SK-N-SH (cell line): ENCODE measurements at regions not wholly inside any gene's neighbourhood (a gene's known extent, or its start where the extent isn't known, plus 50 kb on each side); places are given as distances from the start of the nearest gene placed in this dataset.
"Not testable (repeated sequence)": the region's sequence is repeated elsewhere in the genome, so short reads cannot be mapped to it uniquely, and the experiment has no call there.

Experiments
- CTCF ChIA-PET: fragments of 300-600, 350-600 bp; formaldehyde crosslinking; extraction: SDS; loops from one replicate; lab custom pipeline; 2021; lab: Yijun Ruan, JAX
- POLR2A ChIA-PET: fragments of 350-600 bp; sonication (Branson Sonifier 250); formaldehyde crosslinking; extraction: SDS; loops from one replicate; lab custom pipeline; 2020; ENCODE audit warnings: antibody characterized with exemption, inconsistent platforms; lab: Yijun Ruan, JAX
- DNase-seq: peaks from one replicate; pipeline ENCODE4 v3.0.0; 2012
- H2AFZ ChIP-seq: fragments of 200-600 bp; sonication (generic); 2 replicates; pipeline ENCODE4 v1.8.1; 2016; ENCODE audit warnings: antibody characterized with exemption, mild to moderate bottlenecking, low read depth
- H3F3A ChIP-seq: fragments of 200-600 bp; sonication (generic); replicated peaks from 2 replicates; pipeline ENCODE3; 2016; ENCODE audit warnings: antibody characterized with exemption, mild to moderate bottlenecking; ENCODE audit not compliant: insufficient read depth
- H3K27ac ChIP-seq, 2 experiments: fragments of 200-500 bp in 1 of 2; fragments of 200-600 bp in 1 of 2; sonication (Bioruptor generic) in 1 of 2; sonication (generic), shearing (Covaris generic) in 1 of 2; 2 replicates each; pipeline versions ENCODE4 v1.5.1 to v1.6.1; 2014 to 2016; ENCODE audit warnings: low read depth in 2 of 2, inconsistent platforms in 1 of 2, low read length in 1 of 2, mild to moderate bottlenecking in 1 of 2, mixed read lengths in 1 of 2
- H3K27me3 ChIP-seq: fragments of 200-600 bp; sonication (generic), shearing (Covaris generic); 2 replicates; pipeline ENCODE4 v1.6.1; 2016; ENCODE audit warnings: mixed run types; ENCODE audit not compliant: insufficient read depth
- H3K36me3 ChIP-seq, 2 experiments: fragments of 200-500 bp in 1 of 2; fragments of 200-600 bp in 1 of 2; sonication (Bioruptor generic) in 1 of 2; sonication (generic) in 1 of 2; replicated peaks in 1 of 2; 2 replicates each; pipeline versions ENCODE3 to v1.5.1; 2014 to 2016; ENCODE audit warnings: low read length in 1 of 2, mild to moderate bottlenecking in 1 of 2; ENCODE audit not compliant: insufficient read depth in 2 of 2, control insufficient read depth in 1 of 2
- H3K4me1 ChIP-seq, 2 experiments: fragments of 200-500 bp in 1 of 2; fragments of 200-600 bp in 1 of 2; sonication (Bioruptor generic) in 1 of 2; sonication (generic), shearing (Covaris generic) in 1 of 2; 2 replicates each; pipeline versions ENCODE4 v1.5.1 to v1.6.1; 2014 to 2016; ENCODE audit warnings: low read depth in 1 of 2, low read length in 1 of 2, mixed run types in 1 of 2; ENCODE audit not compliant: insufficient read depth in 2 of 2, control insufficient read depth in 1 of 2
- H3K4me2 ChIP-seq: fragments of 200-600 bp; sonication (generic), shearing (Covaris generic); 2 replicates; pipeline ENCODE4 v1.6.1; 2017; ENCODE audit warnings: mixed run types
- H3K4me3 ChIP-seq, 2 experiments: fragments of 200-500 bp in 1 of 2; fragments of 200-600 bp in 1 of 2; sonication (Bioruptor generic) in 1 of 2; sonication (generic), shearing (Covaris generic) in 1 of 2; 2 replicates each; pipeline versions ENCODE4 v1.5.1 to v1.8.1; 2014 to 2016; ENCODE audit warnings: low read depth in 2 of 2, inconsistent platforms in 1 of 2, low read length in 1 of 2, mild to moderate bottlenecking in 1 of 2, mixed read lengths in 1 of 2, moderate library complexity in 1 of 2
- H3K79me2 ChIP-seq: fragments of 200-600 bp; sonication (generic); 2 replicates; pipeline ENCODE4 v1.8.1; 2017; ENCODE audit warnings: mild to moderate bottlenecking; ENCODE audit not compliant: insufficient read depth
- H3K9ac ChIP-seq: fragments of 200-600 bp; sonication (generic); 2 replicates; pipeline ENCODE4 v1.6.1; 2017; ENCODE audit warnings: mixed run types
- H3K9me2 ChIP-seq: fragments of 200-600 bp; sonication (generic); 2 replicates; pipeline ENCODE4 v1.6.1; 2017; ENCODE audit warnings: mixed run types
- H3K9me3 ChIP-seq: fragments of 200-600 bp; sonication (generic); 2 replicates; pipeline ENCODE4 v1.6.1; 2017; ENCODE audit warnings: mixed run types, mild to moderate bottlenecking, moderate library complexity
- H4K20me1 ChIP-seq: fragments of 200-600 bp; sonication (generic); 2 replicates; pipeline ENCODE4 v1.6.1; 2017; ENCODE audit warnings: mild to moderate bottlenecking, mixed run types; ENCODE audit not compliant: insufficient read depth
- EP300 ChIP-seq, 2 experiments: IDR thresholded peaks; 2 replicates each; pipeline versions ENCODE4 v1.4.0 to v1.6.1; 2012; ENCODE audit warnings: borderline replicate concordance in 1 of 2, low read depth in 1 of 2, low read length in 1 of 2
- EZH2phosphoT487 ChIP-seq: fragments of 200-600 bp; sonication (generic); IDR thresholded peaks from 2 replicates; pipeline ENCODE4 v1.6.1; 2017; ENCODE audit warnings: low read depth, mixed run types, mild to moderate bottlenecking, antibody characterized with exemption, moderate library complexity, borderline replicate concordance
- FOSL2 ChIP-seq: IDR thresholded peaks from 2 replicates; pipeline ENCODE4 v1.4.0; 2012; ENCODE audit warnings: low read depth, mild to moderate bottlenecking, moderate library complexity, borderline replicate concordance
- FOXJ3 ChIP-seq: sonication (generic); formaldehyde crosslinking; IDR thresholded peaks from 2 replicates; pipeline ENCODE4 v1.5.1; 2020; ENCODE audit warnings: mild to moderate bottlenecking, missing genetic modification reagents
- FOXM1 ChIP-seq: IDR thresholded peaks from 2 replicates; pipeline ENCODE4 v1.4.0; 2012; ENCODE audit warnings: low read depth, mild to moderate bottlenecking
- GATA2 ChIP-seq: sonication (generic); formaldehyde crosslinking; IDR thresholded peaks from 2 replicates; pipeline ENCODE4 v1.5.0; 2020; ENCODE audit warnings: mild to moderate bottlenecking, missing genetic modification reagents
- JUND ChIP-seq: IDR thresholded peaks from 2 replicates; pipeline ENCODE4 v1.4.0; 2012
- MAX ChIP-seq: IDR thresholded peaks from 2 replicates; pipeline ENCODE4 v1.4.0; 2012; ENCODE audit warnings: low read depth
- NFIC ChIP-seq: IDR thresholded peaks from 2 replicates; pipeline ENCODE4 v1.4.0; 2012; ENCODE audit warnings: borderline replicate concordance
- PBX3 ChIP-seq: IDR thresholded peaks from 2 replicates; pipeline ENCODE4; 2012
- POLR2AphosphoS5 ChIP-seq: IDR thresholded peaks from 2 replicates; pipeline ENCODE4 v1.6.1; 2012; ENCODE audit warnings: low read depth, low read length
- TCF12 ChIP-seq: IDR thresholded peaks from 2 replicates; pipeline ENCODE4 v1.4.0; 2012
- USF1 ChIP-seq: IDR thresholded peaks from 2 replicates; pipeline ENCODE4 v1.4.0; 2012; ENCODE audit warnings: low read depth, borderline replicate concordance
- ZBTB33 ChIP-seq: IDR thresholded peaks from 2 replicates; pipeline ENCODE4 v1.4.0; 2012; ENCODE audit warnings: low read depth, borderline replicate concordance
- WGBS: methylation state at CpG from one replicate; pipeline ENCODE4 v1.1.6; 2017; ENCODE audit warnings: low lambda C conversion rate; 5-methylcytosine and 5-hydroxymethylcytosine counted together

DNA sequence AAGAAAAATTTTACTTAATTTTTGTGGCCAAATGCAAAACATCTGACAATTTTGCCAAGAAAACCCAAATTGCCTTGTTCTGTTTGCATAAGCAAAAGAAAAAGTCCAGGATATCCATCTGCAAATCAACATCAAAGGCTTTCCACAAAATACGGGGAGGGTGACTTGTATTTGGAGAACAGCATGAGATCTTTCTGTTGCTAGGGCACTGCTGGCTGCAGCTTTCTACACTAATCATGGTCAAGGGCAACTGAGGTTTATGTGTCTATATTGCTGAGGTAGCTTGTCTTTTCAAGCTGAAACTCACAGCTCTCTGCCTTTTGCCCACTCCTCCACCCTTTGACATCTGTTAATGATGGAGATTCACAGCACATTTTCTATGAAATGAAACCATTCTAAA is 389.1 kb downstream of the NKX6-1 start (continued):
- TF ChIP-seq TCF12 = no peak
- no peak for TF ChIP-seq FOXM1
- no peak for TF ChIP-seq GATA2 (CRISPR knock-in tag)
- no peak for TF ChIP-seq NFIC

DNA sequence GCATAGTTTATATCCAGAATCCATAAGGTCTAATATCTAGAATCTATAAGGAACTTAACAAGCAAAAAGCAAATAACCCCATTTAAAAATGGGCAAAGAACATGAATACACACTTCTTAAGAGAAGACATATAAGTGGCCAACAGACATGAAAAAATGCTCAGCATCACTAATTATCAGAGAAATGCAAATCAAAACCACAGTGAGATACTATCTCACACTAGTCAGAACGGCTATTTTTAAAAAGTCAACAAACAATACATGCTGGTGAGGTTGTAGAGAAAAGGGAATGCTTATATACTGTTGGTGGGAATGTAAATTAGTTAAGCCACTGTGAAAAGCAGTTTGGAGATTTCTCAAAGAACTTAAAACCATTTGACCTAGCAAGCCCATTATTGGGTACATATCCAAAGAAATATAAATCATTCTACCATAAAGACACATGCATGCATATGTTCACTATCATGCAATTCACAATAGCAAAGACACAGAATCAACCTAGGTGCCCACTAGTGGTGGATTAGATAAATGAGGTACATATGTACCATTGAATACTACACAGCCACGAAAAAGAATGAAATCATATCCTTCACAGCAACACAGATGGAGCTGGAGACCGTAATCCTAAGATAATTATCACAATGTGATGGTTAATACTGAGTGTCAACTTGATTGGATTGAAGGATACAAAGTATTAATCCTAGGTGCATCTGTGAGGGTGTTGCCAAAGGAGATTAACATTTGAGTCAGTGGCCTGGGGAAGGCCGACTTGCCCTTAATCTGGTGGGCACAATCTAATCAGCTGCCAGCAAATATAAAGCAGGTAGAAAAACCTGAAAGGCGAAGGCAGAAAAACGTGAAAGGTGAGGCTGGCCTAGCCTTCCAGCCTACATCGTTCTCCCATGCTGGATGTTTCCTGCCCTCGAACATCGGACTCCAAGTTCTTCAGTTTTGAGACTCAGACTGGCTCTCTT is 397.2 kb downstream of the NKX6-1 start:
- H2AFZ ChIP-seq, H3K79me2 ChIP-seq, DNase-seq, H3K9ac ChIP-seq, H3F3A ChIP-seq, CTCF ChIA-PET, H3K9me3 ChIP-seq, H3K27ac ChIP-seq, H3K4me3 ChIP-seq, H4K20me1 ChIP-seq, H3K36me3 ChIP-seq, H3K4me2 ChIP-seq, H3K27me3 ChIP-seq, H3K4me1 ChIP-seq, H3K9me2 ChIP-seq, POLR2A ChIA-PET: not testable (repeated sequence)
- 16% methylated on average over 9 of the region's 9 CpGs for WGBS

- Histone ChIP-seq H3K9me3 (no peaks in the 10 kb centered on the region), H2AFZ (no peak overlapping the region), H3K4me2 (no peak overlapping the region), H4K20me1 (no peaks in the 10 kb centered on the region), H3K36me3 (no peaks in the 10 kb centered on the region), H3K27ac (no peak overlapping the region), H3F3A (no peaks in the 10 kb centered on the region), H3K79me2 (no peaks in the 10 kb centered on the region), H3K4me1 (no peaks in the 10 kb centered on the region), H3K27me3 (no peaks in the 10 kb centered on the region), H3K4me3 (no peak overlapping the region), H3K9ac (no peak overlapping the region), H3K9me2 (no peaks in the 10 kb centered on the region)
- CTCF ChIA-PET = no interaction called here
- POLR2A ChIA-PET = no interaction called here
- TF ChIP-seq POLR2AphosphoS5 = no peak
- TF ChIP-seq EP300 (IDR thresholded peaks at IDR 0.05; ENCODE audit: borderline replicate concordance in 1 of 2, low read depth in 1 of 2, low read length in 1 of 2) = no peak
- no peak for TF ChIP-seq FOSL2
- TF ChIP-seq FOXJ3 = no peak
- TF ChIP-seq PBX3 = no peak
- no peak for TF ChIP-seq FOXM1
- no peak for TF ChIP-seq JUND
- no peak for TF ChIP-seq MAX
- TF ChIP-seq USF1 = no peak
- TF ChIP-seq ZBTB33 = no peak
- no peak for TF ChIP-seq EZH2phosphoT487
- WGBS = 30% methylated on average over 4 of the region's 4 CpGs
- no peak for DNase-seq
Observed at GRCh38 chr4:84100071-84100470, 399.0 kb downstream of the NKX6-1 start.
